DND-41 (cell line): ENCODE measurements at regions not wholly inside any gene's neighbourhood (a gene's known extent, or its start where the extent isn't known, plus 50 kb on each side); places are given as distances from the start of the nearest gene placed in this dataset.

Experiments
- ATAC-seq: fragments of 200-7000 bp; cut with Tn5 transposase; 3 replicates; pipeline ENCODE4 v1.9.1; 2021; ENCODE audit warnings: low read depth; ENCODE audit not compliant: insufficient read depth
- DNase-seq: peaks from one replicate; pipeline ENCODE4 v3.0.0-alpha.2; 2020
- H2AFZ ChIP-seq: 2 replicates; pipeline ENCODE4 v1.6.0; 2012; ENCODE audit warnings: low read depth, low read length
- H3K27ac ChIP-seq: 2 replicates; pipeline ENCODE4 v1.5.1; 2012; ENCODE audit warnings: low read length, inconsistent platforms
- H3K27me3 ChIP-seq: fragments of 200-600 bp; sonication (generic); 2 replicates; pipeline ENCODE4 v1.6.0; 2012; ENCODE audit warnings: low read length, mild to moderate bottlenecking, inconsistent platforms; ENCODE audit not compliant: insufficient read depth, poor library complexity
- H3K36me3 ChIP-seq: 2 replicates; pipeline ENCODE4 v1.5.1; 2012; ENCODE audit warnings: low read length, inconsistent platforms; ENCODE audit not compliant: insufficient read depth
- H3K4me1 ChIP-seq: 2 replicates; pipeline ENCODE4 v1.5.1; 2012; ENCODE audit warnings: mild to moderate bottlenecking, low read length; ENCODE audit not compliant: insufficient read depth
- H3K4me2 ChIP-seq: 2 replicates; pipeline ENCODE4 v1.6.0; 2012; ENCODE audit warnings: mild to moderate bottlenecking, moderate library complexity, low read length, inconsistent platforms; ENCODE audit not compliant: insufficient read depth
- H3K4me3 ChIP-seq, 2 experiments: fragments of 200-600 bp in 1 of 2; shearing (Covaris generic) in 1 of 2; 2 replicates each; pipeline ENCODE4 v1.5.1; 2012 to 2016; ENCODE audit warnings: inconsistent platforms in 2 of 2, low read length in 2 of 2, mild to moderate bottlenecking in 2 of 2, low read depth in 1 of 2, moderate library complexity in 1 of 2
- H3K79me2 ChIP-seq: 2 replicates; pipeline ENCODE4 v1.6.0; 2012; ENCODE audit warnings: low read length, inconsistent platforms; ENCODE audit not compliant: insufficient read depth
- H3K9ac ChIP-seq: 2 replicates; pipeline ENCODE4 v1.6.0; 2012; ENCODE audit warnings: low read depth, mild to moderate bottlenecking, inconsistent platforms, low read length, moderate library complexity
- H3K9me3 ChIP-seq: 2 replicates; pipeline ENCODE4 v1.5.1; 2012; ENCODE audit warnings: low read length, moderate library complexity, mild to moderate bottlenecking, inconsistent platforms; ENCODE audit not compliant: insufficient read depth, severe bottlenecking
- H4K20me1 ChIP-seq: 2 replicates; pipeline ENCODE4 v1.6.0; 2012; ENCODE audit warnings: low read length; ENCODE audit not compliant: insufficient read depth
- CTCF ChIP-seq: IDR thresholded peaks from 2 replicates; pipeline ENCODE4 v1.5.1; 2012; ENCODE audit warnings: borderline replicate concordance, low read length, moderate library complexity, mild to moderate bottlenecking; ENCODE audit not compliant: poor library complexity, severe bottlenecking; ENCODE audit errors: extremely low read depth
- EZH2 ChIP-seq: IDR thresholded peaks from 3 replicates; pipeline ENCODE4 v1.6.1; 2012; ENCODE audit warnings: borderline replicate concordance, low read depth, mild to moderate bottlenecking, moderate library complexity, low read length, inconsistent platforms; ENCODE audit not compliant: severe bottlenecking

GRCh38 chr13:37306778-37307544, 201.5 kb upstream of the CSNK1A1L start:
- Histone ChIP-seq H3K9me3 (no peaks in the 10 kb centered on the region), H3K27me3 (no peaks in the 10 kb centered on the region), H3K4me3 (no peak overlapping the region), H3K27ac (no peak overlapping the region), H3K9ac (no peak overlapping the region), H3K79me2 (no peaks in the 10 kb centered on the region), H2AFZ (no peak overlapping the region), H3K4me2 (no peak overlapping the region), H3K4me1 (no peaks in the 10 kb centered on the region), H4K20me1 (no peaks in the 10 kb centered on the region), H3K36me3 (no peaks in the 10 kb centered on the region)
- DNase-seq (no peak), ATAC-seq (no peak)
- TF ChIP-seq CTCF (no peak), EZH2 (no peak)

GRCh38 chr13:37303606-37304005, 198.1 kb upstream of the CSNK1A1L start:
- H3K4me3 ChIP-seq, result no peak overlapping the region
- ATAC-seq (no peak), DNase-seq (no peak)
- H4K20me1 ChIP-seq, result no peaks in the 10 kb centered on the region
- H2AFZ ChIP-seq, result no peak overlapping the region
- no peak overlapping the region for H3K27ac ChIP-seq
- no peaks in the 10 kb centered on the region for H3K36me3 ChIP-seq
- H3K27me3 ChIP-seq, result no peaks in the 10 kb centered on the region
- H3K9ac ChIP-seq, result no peak overlapping the region
- no peaks in the 10 kb centered on the region for H3K9me3 ChIP-seq
- TF ChIP-seq EZH2, result no peak
- TF ChIP-seq CTCF, result no peak
- H3K4me2 ChIP-seq, result no peak overlapping the region
- no peaks in the 10 kb centered on the region for H3K4me1 ChIP-seq
- no peaks in the 10 kb centered on the region for H3K79me2 ChIP-seq

DNA sequence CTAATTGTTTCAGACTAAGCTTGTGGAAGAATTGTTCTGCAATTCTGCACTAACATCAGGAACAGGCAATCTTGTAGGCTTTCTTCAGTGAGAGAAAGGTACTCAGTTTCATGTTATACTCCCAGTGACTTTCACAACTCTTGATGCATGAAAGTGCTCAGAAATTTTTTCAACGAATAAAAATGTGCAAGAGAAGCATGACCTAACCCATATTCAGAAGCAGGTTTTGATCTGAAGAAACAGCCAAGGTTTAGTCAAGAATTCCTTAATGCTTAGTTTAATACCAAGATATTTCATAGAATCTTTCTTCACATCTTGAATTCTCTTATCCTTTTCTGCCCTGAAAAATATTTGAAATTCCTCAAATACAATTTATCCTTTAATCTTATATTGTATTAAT, 197.2 kb upstream of the CSNK1A1L start:
- no peak for TF ChIP-seq EZH2
- H3K4me2 ChIP-seq, result no peak overlapping the region
- H3K4me3 ChIP-seq, result no peak overlapping the region
- H3K27ac ChIP-seq, result no peak overlapping the region
- ATAC-seq, result no peak
- no peak for DNase-seq
- no peak overlapping the region for H2AFZ ChIP-seq
- H3K27me3 ChIP-seq, result no peaks in the 10 kb centered on the region
- no peaks in the 10 kb centered on the region for H3K36me3 ChIP-seq
- H4K20me1 ChIP-seq, result no peaks in the 10 kb centered on the region
- H3K4me1 ChIP-seq, result no peaks in the 10 kb centered on the region
- H3K9me3 ChIP-seq, result no peaks in the 10 kb centered on the region
- no peaks in the 10 kb centered on the region for H3K79me2 ChIP-seq
- H3K9ac ChIP-seq, result no peak overlapping the region

DNA sequence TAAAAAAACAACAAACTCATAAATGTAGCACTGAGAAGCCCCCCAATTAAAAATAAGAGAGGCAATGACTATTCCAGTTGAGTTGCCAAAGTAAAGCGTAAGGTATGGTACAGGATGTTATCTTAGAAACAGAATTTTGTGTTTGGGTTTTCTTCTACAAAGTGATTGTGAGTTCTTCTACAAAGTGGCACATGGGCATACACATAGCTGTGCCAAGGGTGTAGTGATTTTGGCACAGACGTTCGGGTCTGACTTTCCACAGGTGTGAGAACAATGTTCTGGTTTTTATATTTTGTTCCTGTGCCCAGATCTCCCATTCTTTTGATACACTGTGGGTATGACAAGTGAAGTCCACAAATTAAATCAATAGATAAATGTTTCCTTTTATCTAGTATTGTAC, 190.1 kb upstream of the CSNK1A1L start:
- Histone ChIP-seq H3K4me3 (no peak overlapping the region), H3K27ac (no peak overlapping the region), H3K9me3 (no peaks in the 10 kb centered on the region), H3K27me3 (no peaks in the 10 kb centered on the region), H4K20me1 (no peaks in the 10 kb centered on the region), H3K79me2 (no peaks in the 10 kb centered on the region), H2AFZ (no peak overlapping the region), H3K9ac (no peak overlapping the region), H3K4me1 (no peaks in the 10 kb centered on the region), H3K36me3 (no peaks in the 10 kb centered on the region), H3K4me2 (no peak overlapping the region)
- TF ChIP-seq EZH2 (no peak), CTCF (no peak)
- DNase-seq (no peak), ATAC-seq (no peak)
